ENCODE measurements at regions not wholly inside any gene's neighbourhood (a gene's known extent, or its start where the extent isn't known, plus 50 kb on each side); places are given as distances from the start of the nearest gene placed in this dataset.

DNA sequence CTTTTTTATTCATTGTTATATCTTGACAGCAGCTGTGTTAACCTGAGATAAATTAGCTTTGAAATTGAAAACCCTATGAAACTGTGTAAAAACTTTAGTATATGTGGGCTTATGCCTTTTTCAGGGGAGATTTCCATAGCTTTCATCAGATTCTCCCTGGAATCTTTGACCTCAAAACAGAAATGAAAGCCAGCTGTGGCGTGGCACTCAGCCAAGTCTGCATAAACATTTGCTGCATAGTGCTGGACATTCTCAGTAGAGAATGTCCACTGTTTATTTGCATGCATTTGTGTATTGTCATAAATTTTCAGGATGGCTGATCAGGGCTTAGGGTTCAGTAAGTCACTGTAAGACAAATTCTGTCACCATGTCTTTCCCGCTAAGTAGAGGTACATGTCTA lies 115.3 kb upstream of the NAP1L1 start:
- DNase-seq (ENCODE audit: low read depth in 1 of 2, low spot score in 1 of 2) (no peak), FAIRE-seq (no peak), ATAC-seq (no peak)
- ChIA-PET POLR2A (no interaction called here), CTCF (interaction anchor here (1.5 kb wide), 1 partner anchor 9 kb away, joined by 5 read pairs; no protein-coding TSS in a partner anchor)
- Histone ChIP-seq H3K9me3 (peaks cover 24% of the 10 kb centered on the region), H3K4me3 (no peak overlapping the region), H3K27ac (no peak overlapping the region), H3K4me1 (no peaks in the 10 kb centered on the region), H3K4me2 (no peak overlapping the region)
- TF ChIP-seq HDAC2 (IDR thresholded peaks at IDR 0.05) (no peak), RFX5 (IDR thresholded peaks at IDR 0.05) (no peak), TFCP2L1 (CRISPR knock-in tag; IDR thresholded peaks at IDR 0.05) (no peak), POLR2AphosphoS2 (conservative IDR thresholded peaks at IDR 0.05; ENCODE audit: low read length) (no peak), EHF (CRISPR knock-in tag; IDR thresholded peaks at IDR 0.05) (no peak), SREBF2 (IDR thresholded peaks at IDR 0.05) (no peak)
- TF ChIP-seq, protein P1, sequence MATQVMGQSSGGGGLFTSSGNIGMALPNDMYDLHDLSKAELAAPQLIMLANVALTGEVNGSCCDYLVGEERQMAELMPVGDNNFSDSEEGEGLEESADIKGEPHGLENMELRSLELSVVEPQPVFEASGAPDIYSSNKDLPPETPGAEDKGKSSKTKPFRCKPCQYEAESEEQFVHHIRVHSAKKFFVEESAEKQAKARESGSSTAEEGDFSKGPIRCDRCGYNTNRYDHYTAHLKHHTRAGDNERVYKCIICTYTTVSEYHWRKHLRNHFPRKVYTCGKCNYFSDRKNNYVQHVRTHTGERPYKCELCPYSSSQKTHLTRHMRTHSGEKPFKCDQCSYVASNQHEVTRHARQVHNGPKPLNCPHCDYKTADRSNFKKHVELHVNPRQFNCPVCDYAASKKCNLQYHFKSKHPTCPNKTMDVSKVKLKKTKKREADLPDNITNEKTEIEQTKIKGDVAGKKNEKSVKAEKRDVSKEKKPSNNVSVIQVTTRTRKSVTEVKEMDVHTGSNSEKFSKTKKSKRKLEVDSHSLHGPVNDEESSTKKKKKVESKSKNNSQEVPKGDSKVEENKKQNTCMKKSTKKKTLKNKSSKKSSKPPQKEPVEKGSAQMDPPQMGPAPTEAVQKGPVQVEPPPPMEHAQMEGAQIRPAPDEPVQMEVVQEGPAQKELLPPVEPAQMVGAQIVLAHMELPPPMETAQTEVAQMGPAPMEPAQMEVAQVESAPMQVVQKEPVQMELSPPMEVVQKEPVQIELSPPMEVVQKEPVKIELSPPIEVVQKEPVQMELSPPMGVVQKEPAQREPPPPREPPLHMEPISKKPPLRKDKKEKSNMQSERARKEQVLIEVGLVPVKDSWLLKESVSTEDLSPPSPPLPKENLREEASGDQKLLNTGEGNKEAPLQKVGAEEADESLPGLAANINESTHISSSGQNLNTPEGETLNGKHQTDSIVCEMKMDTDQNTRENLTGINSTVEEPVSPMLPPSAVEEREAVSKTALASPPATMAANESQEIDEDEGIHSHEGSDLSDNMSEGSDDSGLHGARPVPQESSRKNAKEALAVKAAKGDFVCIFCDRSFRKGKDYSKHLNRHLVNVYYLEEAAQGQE (IDR thresholded peaks at IDR 0.05): no peak
- WGBS (ENCODE audit: missing lambda C conversion rate): 58% methylated on average over 2 of the region's 2 CpGs

DNA sequence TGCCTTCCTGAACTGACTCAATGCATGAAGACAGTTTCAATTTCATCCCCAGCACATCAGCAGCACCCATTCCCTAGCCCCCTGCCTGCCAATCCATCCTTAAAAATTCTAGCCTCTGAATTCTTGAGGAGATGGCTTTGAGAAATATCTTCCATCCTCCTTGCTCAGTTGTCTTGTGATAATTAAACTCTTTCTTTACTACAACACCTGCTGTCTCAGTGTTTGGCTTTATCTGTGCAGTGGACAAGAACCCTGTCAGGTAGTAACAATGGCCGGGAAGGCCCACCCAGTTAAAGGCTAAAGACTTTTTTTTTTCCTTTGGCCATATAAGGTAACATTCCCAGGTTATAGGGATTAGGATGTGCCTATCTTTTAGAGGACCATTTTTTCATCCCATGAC lies 114.4 kb upstream of the NAP1L1 start:
- no peak overlapping the region for H3K4me3 ChIP-seq
- 12% methylated on average over 1 of the region's 1 CpG for WGBS (ENCODE audit: missing lambda C conversion rate)
- no peaks in the 10 kb centered on the region for H3K4me1 ChIP-seq
- no peak overlapping the region for H3K27ac ChIP-seq
- peaks cover 24% of the 10 kb centered on the region for H3K9me3 ChIP-seq
- no peak for ATAC-seq
- TF ChIP-seq HDAC2 (IDR thresholded peaks at IDR 0.05): no peak
- TF ChIP-seq, protein P2, sequence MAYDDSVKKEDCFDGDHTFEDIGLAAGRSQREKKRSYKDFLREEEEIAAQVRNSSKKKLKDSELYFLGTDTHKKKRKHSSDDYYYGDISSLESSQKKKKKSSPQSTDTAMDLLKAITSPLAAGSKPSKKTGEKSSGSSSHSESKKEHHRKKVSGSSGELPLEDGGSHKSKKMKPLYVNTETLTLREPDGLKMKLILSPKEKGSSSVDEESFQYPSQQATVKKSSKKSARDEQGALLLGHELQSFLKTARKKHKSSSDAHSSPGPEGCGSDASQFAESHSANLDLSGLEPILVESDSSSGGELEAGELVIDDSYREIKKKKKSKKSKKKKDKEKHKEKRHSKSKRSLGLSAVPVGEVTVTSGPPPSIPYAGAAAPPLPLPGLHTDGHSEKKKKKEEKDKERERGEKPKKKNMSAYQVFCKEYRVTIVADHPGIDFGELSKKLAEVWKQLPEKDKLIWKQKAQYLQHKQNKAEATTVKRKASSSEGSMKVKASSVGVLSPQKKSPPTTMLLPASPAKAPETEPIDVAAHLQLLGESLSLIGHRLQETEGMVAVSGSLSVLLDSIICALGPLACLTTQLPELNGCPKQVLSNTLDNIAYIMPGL (CRISPR knock-in tag; IDR thresholded peaks at IDR 0.05; ENCODE audit: borderline replicate concordance): no peak
- TF ChIP-seq, protein P3, sequence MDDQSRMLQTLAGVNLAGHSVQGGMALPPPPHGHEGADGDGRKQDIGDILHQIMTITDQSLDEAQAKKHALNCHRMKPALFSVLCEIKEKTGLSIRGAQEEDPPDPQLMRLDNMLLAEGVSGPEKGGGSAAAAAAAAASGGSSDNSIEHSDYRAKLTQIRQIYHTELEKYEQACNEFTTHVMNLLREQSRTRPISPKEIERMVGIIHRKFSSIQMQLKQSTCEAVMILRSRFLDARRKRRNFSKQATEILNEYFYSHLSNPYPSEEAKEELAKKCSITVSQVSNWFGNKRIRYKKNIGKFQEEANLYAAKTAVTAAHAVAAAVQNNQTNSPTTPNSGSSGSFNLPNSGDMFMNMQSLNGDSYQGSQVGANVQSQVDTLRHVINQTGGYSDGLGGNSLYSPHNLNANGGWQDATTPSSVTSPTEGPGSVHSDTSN (IDR thresholded peaks at IDR 0.05): no peak
- no peak for TF ChIP-seq EHF (CRISPR knock-in tag; IDR thresholded peaks at IDR 0.05)
- TF ChIP-seq RCOR1 (IDR thresholded peaks at IDR 0.05; ENCODE audit: low read depth, low read length): no peak
- TF ChIP-seq, protein P1 (IDR thresholded peaks at IDR 0.05): no peak
- TF ChIP-seq MAZ (IDR thresholded peaks at IDR 0.05; ENCODE audit: borderline replicate concordance, low read depth, low read length): no peak
- no peak for TF ChIP-seq MYC (IDR thresholded peaks at IDR 0.05; ENCODE audit: borderline replicate concordance, low read length)
- TF ChIP-seq SREBF2 (IDR thresholded peaks at IDR 0.05): no peak
- TF ChIP-seq NPAS2 (CRISPR knock-in tag; IDR thresholded peaks at IDR 0.05; ENCODE audit: borderline replicate concordance): no peak
- TF ChIP-seq, protein P4, sequence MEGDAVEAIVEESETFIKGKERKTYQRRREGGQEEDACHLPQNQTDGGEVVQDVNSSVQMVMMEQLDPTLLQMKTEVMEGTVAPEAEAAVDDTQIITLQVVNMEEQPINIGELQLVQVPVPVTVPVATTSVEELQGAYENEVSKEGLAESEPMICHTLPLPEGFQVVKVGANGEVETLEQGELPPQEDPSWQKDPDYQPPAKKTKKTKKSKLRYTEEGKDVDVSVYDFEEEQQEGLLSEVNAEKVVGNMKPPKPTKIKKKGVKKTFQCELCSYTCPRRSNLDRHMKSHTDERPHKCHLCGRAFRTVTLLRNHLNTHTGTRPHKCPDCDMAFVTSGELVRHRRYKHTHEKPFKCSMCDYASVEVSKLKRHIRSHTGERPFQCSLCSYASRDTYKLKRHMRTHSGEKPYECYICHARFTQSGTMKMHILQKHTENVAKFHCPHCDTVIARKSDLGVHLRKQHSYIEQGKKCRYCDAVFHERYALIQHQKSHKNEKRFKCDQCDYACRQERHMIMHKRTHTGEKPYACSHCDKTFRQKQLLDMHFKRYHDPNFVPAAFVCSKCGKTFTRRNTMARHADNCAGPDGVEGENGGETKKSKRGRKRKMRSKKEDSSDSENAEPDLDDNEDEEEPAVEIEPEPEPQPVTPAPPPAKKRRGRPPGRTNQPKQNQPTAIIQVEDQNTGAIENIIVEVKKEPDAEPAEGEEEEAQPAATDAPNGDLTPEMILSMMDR (IDR thresholded peaks at IDR 0.05): no peak
- no peak for TF ChIP-seq FOXS1 (CRISPR knock-in tag; IDR thresholded peaks at IDR 0.05)
- H3K4me2 ChIP-seq: no peak overlapping the region
- DNase-seq (ENCODE audit: low read depth in 1 of 2, low spot score in 1 of 2): no peak
- ChIA-PET POLR2A (no interaction called here), CTCF (interaction anchor here (0.5 kb wide), 1 partner anchor 108 kb away, joined by 6 read pairs; no protein-coding TSS in a partner anchor)
- no peak for FAIRE-seq
